Stimulated activated CD4-positive, alpha-beta T cell treated with anti-CD3 and anti-CD28 coated beads, Interleukin-1b, Interleukin-23, amount 100 ng/mL, for 1 hour (primary cell): ENCODE measurements at regions not wholly inside any gene's neighbourhood (a gene's known extent, or its start where the extent isn't known, plus 50 kb on each side); places are given as distances from the start of the nearest gene placed in this dataset.

Experiments used
- DNase-seq, 2 donors: peaks; one replicate each; pipeline ENCODE4 v3.0.0-alpha.2; 2020; ENCODE audit warnings: low read depth in 2 of 2

- DNase-seq: no peak
These were observed 52.6 kb upstream of the OLFM4 start for GRCh38 chr13:52975969-52976368.

GRCh38 chr13:52975161-52975560, 53.5 kb upstream of the OLFM4 start:
- DNase-seq: no peak

GRCh38 chr13:52974711-52975110, 53.9 kb upstream of the OLFM4 start:
- DNase-seq: no peak

GRCh38 chr13:52969373-52969772, 59.2 kb upstream of the OLFM4 start:
- DNase-seq: no peak

- DNase-seq: peak in 1 of 2 donors; percentile 10
These were observed 60.4 kb upstream of the OLFM4 start for GRCh38 chr13:52968074-52968700.

GRCh38 chr13:52961987-52962386, 66.6 kb upstream of the OLFM4 start:
- DNase-seq: no peak

- no peak for DNase-seq
These were observed 67.2 kb upstream of the OLFM4 start for GRCh38 chr13:52961256-52961910.

GRCh38 chr13:52955472-52955874, 73.1 kb upstream of the OLFM4 start:
- DNase-seq: no peak

- no peak for DNase-seq
These were observed 73.8 kb upstream of the OLFM4 start for GRCh38 chr13:52954838-52955237.

GRCh38 chr13:52950436-52950956, 78.1 kb upstream of the OLFM4 start:
- DNase-seq: no peak

- no peak for DNase-seq
These were observed 78.9 kb upstream of the OLFM4 start for GRCh38 chr13:52949742-52950141.

- DNase-seq: no peak
These were observed 79.6 kb upstream of the OLFM4 start for GRCh38 chr13:52949044-52949443.

- DNase-seq: no peak
These were observed 80.7 kb upstream of the OLFM4 start for GRCh38 chr13:52947921-52948373.

GRCh38 chr13:52945348-52945747, 83.3 kb upstream of the OLFM4 start:
- DNase-seq: no peak

GRCh38 chr13:52944697-52945096, 83.9 kb upstream of the OLFM4 start:
- no peak for DNase-seq

- no peak for DNase-seq
These were observed 89.6 kb upstream of the PCDH8 start for GRCh38 chr13:52938065-52938464.

- DNase-seq: no peak
These were observed 88.4 kb upstream of the PCDH8 start for GRCh38 chr13:52936806-52937205.

GRCh38 chr13:52934258-52934657, 85.8 kb upstream of the PCDH8 start:
- DNase-seq: no peak

GRCh38 chr13:52933547-52934210, 85.2 kb upstream of the PCDH8 start:
- no peak for DNase-seq

GRCh38 chr13:52933099-52933498, 84.7 kb upstream of the PCDH8 start:
- no peak for DNase-seq

- no peak for DNase-seq
These were observed 84.2 kb upstream of the PCDH8 start for GRCh38 chr13:52932649-52933048.

GRCh38 chr13:52931539-52932431, 83.3 kb upstream of the PCDH8 start:
- DNase-seq: no peak
